PC-9 (cell line): ENCODE measurements at regions not wholly inside any gene's neighbourhood (a gene's known extent, or its start where the extent isn't known, plus 50 kb on each side); places are given as distances from the start of the nearest gene placed in this dataset.

Experiments used
- BruUV-seq: library from RNA; stranded (reverse); fragments of 400-500 nt; replicated peaks from 2 replicates; lab custom pipeline; 2021; lab: Mats Ljungman, UMichigan
- CTCF ChIA-PET: fragments of 300-600 bp; sonication (Branson Sonifier 250); formaldehyde crosslinking; loops from one replicate; lab custom pipeline; 2022; ENCODE audit warnings: antibody characterized with exemption; lab: Charles Lee
- POLR2A ChIA-PET: fragments of 300-600 bp; sonication (Branson Sonifier 250); formaldehyde crosslinking; loops from one replicate; lab custom pipeline; 2022; ENCODE audit warnings: antibody characterized with exemption; ENCODE audit not compliant: unreplicated experiment; lab: Charles Lee
- DNase-seq, 2 experiments: peaks; one replicate each; pipeline versions ENCODE4 v3.0.0 to v3.0.0-alpha.2; 2015 to 2022; ENCODE audit warnings: mixed read lengths in 1 of 2
- H2AFZ ChIP-seq: fragments of 200-600 bp; sonication (generic); 2 replicates; pipeline ENCODE4 v1.8.1; 2017; ENCODE audit warnings: antibody characterized with exemption
- H3F3A ChIP-seq: fragments of 200-600 bp; sonication (generic); 2 replicates; pipeline ENCODE4 v1.8.1; 2017; ENCODE audit warnings: antibody characterized with exemption, mild to moderate bottlenecking, low read depth; ENCODE audit not compliant: insufficient read depth
- H3K27ac ChIP-seq: fragments of 200-600 bp; sonication (generic); 2 replicates; pipeline ENCODE4 v1.6.1; 2016; ENCODE audit warnings: mixed run types
- H3K27me3 ChIP-seq: fragments of 200-600 bp; sonication (generic); 2 replicates; pipeline ENCODE4 v1.6.1; 2016; ENCODE audit warnings: low read depth, mixed run types; ENCODE audit not compliant: insufficient read depth
- H3K36me3 ChIP-seq: fragments of 200-600 bp; sonication (generic); 2 replicates; pipeline ENCODE4 v1.6.1; 2016; ENCODE audit warnings: low read depth, mixed run types
- H3K4me1 ChIP-seq: fragments of 200-600 bp; sonication (generic); replicated peaks from 2 replicates; pipeline ENCODE4 v1.6.1; 2016; ENCODE audit warnings: mixed run types; ENCODE audit not compliant: insufficient read depth
- H3K4me2 ChIP-seq: fragments of 200-600 bp; sonication (generic); 2 replicates; pipeline ENCODE4 v1.6.1; 2017; ENCODE audit warnings: mixed run types
- H3K4me3 ChIP-seq: fragments of 200-600 bp; sonication (generic); 2 replicates; pipeline ENCODE4 v1.6.1; 2016; ENCODE audit warnings: mixed run types
- H3K79me2 ChIP-seq: fragments of 200-600 bp; sonication (generic); 2 replicates; pipeline ENCODE4 v1.6.1; 2017; ENCODE audit warnings: low read depth, mixed run types
- H3K9me2 ChIP-seq: fragments of 200-600 bp; sonication (generic); 2 replicates; pipeline ENCODE4 v1.8.1; 2017; ENCODE audit warnings: mild to moderate bottlenecking; ENCODE audit not compliant: insufficient read depth
- H3K9me3 ChIP-seq: fragments of 200-600 bp; sonication (generic); 2 replicates; pipeline ENCODE4 v1.8.1; 2016; ENCODE audit warnings: low read depth; ENCODE audit not compliant: insufficient read depth
- H4K20me1 ChIP-seq: fragments of 200-600 bp; sonication (generic); 2 replicates; pipeline ENCODE4 v1.8.1; 2017; ENCODE audit not compliant: insufficient read depth
- EZH2 ChIP-seq: fragments of 200-600 bp; sonication (generic); IDR thresholded peaks from 2 replicates; pipeline ENCODE4 v1.8.0; 2017; ENCODE audit warnings: antibody characterized with exemption, low read depth
- intact Hi-C: fragments of 100-400 bp; cut with micrococcal nuclease; formaldehyde crosslinking; loops from one replicate; pipeline ENCODE4 v1.10.0; 2022; ENCODE audit not compliant: unreplicated experiment
- TF ChIP-seq, protein P1 (sequence below): fragments of 200-600 bp; sonication (generic); conservative IDR thresholded peaks from 2 replicates; pipeline ENCODE4 v1.6.1; 2017; ENCODE audit warnings: mixed run types, antibody characterized with exemption, mild to moderate bottlenecking, moderate library complexity

DNA sequence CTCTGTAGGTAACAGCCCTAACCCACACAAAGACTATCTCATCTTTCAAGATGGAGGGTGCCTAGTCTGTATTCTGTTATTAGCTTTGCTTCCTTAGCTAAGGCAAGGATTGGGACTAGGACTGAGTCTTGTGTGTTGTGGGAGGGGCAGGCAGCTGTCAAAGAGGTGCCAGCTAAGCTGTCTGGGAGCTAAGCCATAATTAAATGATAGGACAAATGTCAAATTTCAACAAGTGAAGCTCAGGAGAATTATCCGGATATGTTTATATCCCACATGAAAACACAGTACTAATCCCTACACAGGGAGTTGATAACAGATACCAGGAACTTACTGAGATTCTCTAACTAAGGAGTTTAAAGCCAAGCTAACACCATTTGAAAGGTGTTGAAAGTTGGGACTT, 70.5 kb upstream of the NGF start:
- no peak overlapping the region for H3K4me3 ChIP-seq
- peaks cover 23% of the 10 kb centered on the region for H3K4me1 ChIP-seq
- H3K27ac ChIP-seq = no peak overlapping the region
- H3K36me3 ChIP-seq = no peaks in the 10 kb centered on the region
- no peaks in the 10 kb centered on the region for H3K9me2 ChIP-seq
- ChIA-PET POLR2A (no interaction called here), CTCF (no interaction called here)
- no peaks in the 10 kb centered on the region for H3K79me2 ChIP-seq
- intact Hi-C loops = no loop called here
- no peaks in the 10 kb centered on the region for H3K27me3 ChIP-seq
- DNase-seq = no peak
- H2AFZ ChIP-seq = no peak overlapping the region
- no peaks in the 10 kb centered on the region for H4K20me1 ChIP-seq
- no peak for TF ChIP-seq EZH2
- TF ChIP-seq, protein P1, sequence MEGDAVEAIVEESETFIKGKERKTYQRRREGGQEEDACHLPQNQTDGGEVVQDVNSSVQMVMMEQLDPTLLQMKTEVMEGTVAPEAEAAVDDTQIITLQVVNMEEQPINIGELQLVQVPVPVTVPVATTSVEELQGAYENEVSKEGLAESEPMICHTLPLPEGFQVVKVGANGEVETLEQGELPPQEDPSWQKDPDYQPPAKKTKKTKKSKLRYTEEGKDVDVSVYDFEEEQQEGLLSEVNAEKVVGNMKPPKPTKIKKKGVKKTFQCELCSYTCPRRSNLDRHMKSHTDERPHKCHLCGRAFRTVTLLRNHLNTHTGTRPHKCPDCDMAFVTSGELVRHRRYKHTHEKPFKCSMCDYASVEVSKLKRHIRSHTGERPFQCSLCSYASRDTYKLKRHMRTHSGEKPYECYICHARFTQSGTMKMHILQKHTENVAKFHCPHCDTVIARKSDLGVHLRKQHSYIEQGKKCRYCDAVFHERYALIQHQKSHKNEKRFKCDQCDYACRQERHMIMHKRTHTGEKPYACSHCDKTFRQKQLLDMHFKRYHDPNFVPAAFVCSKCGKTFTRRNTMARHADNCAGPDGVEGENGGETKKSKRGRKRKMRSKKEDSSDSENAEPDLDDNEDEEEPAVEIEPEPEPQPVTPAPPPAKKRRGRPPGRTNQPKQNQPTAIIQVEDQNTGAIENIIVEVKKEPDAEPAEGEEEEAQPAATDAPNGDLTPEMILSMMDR = no peak
- H3K9me3 ChIP-seq = peaks cover 13% of the 10 kb centered on the region
- no TSS peak for BruUV-seq
- no peak overlapping the region for H3K4me2 ChIP-seq
- peaks cover 18% of the 10 kb centered on the region for H3F3A ChIP-seq

DNA sequence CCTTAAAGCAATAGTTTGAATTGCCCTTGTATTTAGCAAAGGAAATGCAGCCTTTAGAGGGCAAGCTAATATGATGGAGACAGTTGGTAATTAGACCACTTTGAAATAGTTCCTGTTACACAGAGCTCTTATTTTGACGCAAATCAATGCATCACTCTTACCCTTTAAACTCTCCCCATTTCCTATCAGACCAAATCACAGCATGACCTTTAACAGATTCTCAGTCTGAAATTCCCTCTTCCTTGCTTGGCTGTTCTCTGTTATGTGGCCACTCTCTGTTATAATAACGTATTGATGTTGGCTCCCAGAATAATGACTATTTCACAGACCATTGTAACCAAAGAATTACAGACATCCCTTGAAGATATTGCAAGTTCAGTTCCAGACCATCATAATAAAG, 66.9 kb upstream of the NGF start:
- no peaks in the 10 kb centered on the region for H3K9me2 ChIP-seq
- H3F3A ChIP-seq = no peaks in the 10 kb centered on the region
- BruUV-seq = no TSS peak
- no peak overlapping the region for H3K4me3 ChIP-seq
- no peaks in the 10 kb centered on the region for H4K20me1 ChIP-seq
- no peak overlapping the region for H3K27ac ChIP-seq
- no peaks in the 10 kb centered on the region for H3K36me3 ChIP-seq
- H3K4me2 ChIP-seq = no peak overlapping the region
- no peaks in the 10 kb centered on the region for H3K27me3 ChIP-seq
- no peaks in the 10 kb centered on the region for H3K4me1 ChIP-seq
- ChIA-PET CTCF (no interaction called here), POLR2A (no interaction called here)
- H3K79me2 ChIP-seq = no peaks in the 10 kb centered on the region
- intact Hi-C loops = no loop called here
- no peak for DNase-seq
- no peak overlapping the region for H2AFZ ChIP-seq
- TF ChIP-seq, protein P1 = no peak
- TF ChIP-seq EZH2 = no peak
- no peaks in the 10 kb centered on the region for H3K9me3 ChIP-seq

DNA sequence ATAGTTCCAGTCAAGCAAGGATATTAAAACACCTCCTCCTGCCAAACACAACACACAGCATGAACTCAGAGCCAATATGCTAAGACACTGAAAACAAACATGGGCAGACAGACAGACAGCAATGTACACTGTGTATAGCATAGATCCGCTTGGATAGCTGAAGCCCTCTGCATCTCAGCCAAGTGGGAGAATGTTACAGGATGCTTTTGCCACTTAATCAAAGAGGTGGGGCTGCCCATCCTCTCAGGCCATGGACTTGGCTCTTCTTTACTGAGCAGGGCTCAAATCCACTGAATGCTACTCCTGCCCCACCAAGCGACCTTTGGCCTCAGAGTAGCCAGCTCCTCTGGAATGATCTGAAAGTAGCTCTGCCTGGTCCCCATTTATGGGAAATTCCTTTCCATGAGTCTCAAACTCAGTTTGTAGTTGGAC, 64.7 kb upstream of the NGF start:
- DNase-seq = no peak
- H3K4me3 ChIP-seq = no peak overlapping the region
- H4K20me1 ChIP-seq = no peaks in the 10 kb centered on the region
- no peak overlapping the region for H3K4me2 ChIP-seq
- no peak overlapping the region for H2AFZ ChIP-seq
- H3K79me2 ChIP-seq = no peaks in the 10 kb centered on the region
- H3K27me3 ChIP-seq = no peaks in the 10 kb centered on the region
- H3K9me2 ChIP-seq = no peaks in the 10 kb centered on the region
- ChIA-PET CTCF (no interaction called here), POLR2A (no interaction called here)
- TF ChIP-seq EZH2 = no peak
- TF ChIP-seq, protein P1 = no peak
- H3K36me3 ChIP-seq = no peaks in the 10 kb centered on the region
- BruUV-seq = no TSS peak
- no peak overlapping the region for H3K27ac ChIP-seq
- H3F3A ChIP-seq = no peaks in the 10 kb centered on the region
- H3K9me3 ChIP-seq = no peaks in the 10 kb centered on the region
- intact Hi-C loops = no loop called here
- H3K4me1 ChIP-seq = no peaks in the 10 kb centered on the region
